ENCODE measurements at regions not wholly inside any gene's neighbourhood (a gene's known extent, or its start where the extent isn't known, plus 50 kb on each side); places are given as distances from the start of the nearest gene placed in this dataset.
A peak's percentile ranks its signal among the peaks of the same experiment; 100 is the strongest.

DNA sequence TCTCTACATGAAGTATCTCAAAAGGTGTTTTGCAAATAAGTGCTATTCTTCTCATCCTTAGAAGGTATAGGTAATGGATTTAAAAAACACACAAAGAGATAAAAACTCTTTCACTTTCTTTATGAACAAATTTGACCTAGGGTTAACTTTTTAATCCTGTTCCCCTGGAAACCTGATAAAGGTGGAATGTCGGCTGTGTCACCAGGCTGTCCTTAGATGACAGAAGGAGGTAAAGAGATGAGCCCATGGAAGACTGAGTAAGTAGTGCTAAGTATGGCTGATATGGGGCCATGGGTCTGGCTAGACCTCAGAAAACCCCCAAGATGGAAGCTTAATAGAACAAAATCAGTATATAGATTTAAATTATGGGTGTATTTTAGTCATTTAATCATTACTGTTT, 153.8 kb upstream of the LSM14A start:
- no peaks in the 10 kb centered on the region for H3K9me3 ChIP-seq
- H3K36me3 ChIP-seq, result no peaks in the 10 kb centered on the region
- no peaks in the 10 kb centered on the region for H3K27me3 ChIP-seq (replicated peaks; ENCODE audit: insufficient read depth)
- H3K4me1 ChIP-seq (replicated peaks), result no peaks in the 10 kb centered on the region
- H3K27ac ChIP-seq, result no peak overlapping the region
- no peak overlapping the region for H3K4me3 ChIP-seq
- no peak for DNase-seq (ENCODE audit: low spot score)
- intact Hi-C loops (cut with DNase I), result no loop called here
- TF ChIP-seq POLR2AphosphoS5 (IDR thresholded peaks at IDR 0.05), result no peak
- 74% methylated on average over 1 of the region's 1 CpG for WGBS

DNA sequence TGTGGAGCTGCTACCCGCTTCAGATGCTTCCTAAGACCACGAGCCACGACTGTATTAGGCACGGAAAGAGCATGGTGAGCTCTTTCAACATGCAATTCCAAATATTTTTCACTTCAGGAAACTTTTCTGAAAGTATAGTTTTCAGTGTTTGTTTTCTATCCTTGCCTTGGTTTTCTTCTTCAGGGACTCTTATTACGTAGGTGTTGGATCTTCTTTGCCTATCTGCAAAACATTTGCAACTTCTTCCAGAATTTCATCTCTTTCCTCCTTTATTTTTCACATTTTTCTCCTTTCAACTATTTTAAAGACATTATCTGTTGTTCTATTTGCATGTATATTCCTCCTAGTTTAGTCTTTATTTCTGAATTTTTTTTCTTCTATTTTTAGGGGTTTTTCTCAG, 148.9 kb upstream of the LSM14A start:
- Histone ChIP-seq H3K4me1 (replicated peaks) (no peaks in the 10 kb centered on the region), H3K9me3 (no peaks in the 10 kb centered on the region), H3K4me3 (no peak overlapping the region), H3K27me3 (replicated peaks; ENCODE audit: insufficient read depth) (no peaks in the 10 kb centered on the region), H3K36me3 (no peaks in the 10 kb centered on the region), H3K27ac (no peak overlapping the region)
- TF ChIP-seq POLR2AphosphoS5 (IDR thresholded peaks at IDR 0.05) (no peak), POLR2A (IDR thresholded peaks at IDR 0.05) (no peak)
- TF ChIP-seq, protein P1, sequence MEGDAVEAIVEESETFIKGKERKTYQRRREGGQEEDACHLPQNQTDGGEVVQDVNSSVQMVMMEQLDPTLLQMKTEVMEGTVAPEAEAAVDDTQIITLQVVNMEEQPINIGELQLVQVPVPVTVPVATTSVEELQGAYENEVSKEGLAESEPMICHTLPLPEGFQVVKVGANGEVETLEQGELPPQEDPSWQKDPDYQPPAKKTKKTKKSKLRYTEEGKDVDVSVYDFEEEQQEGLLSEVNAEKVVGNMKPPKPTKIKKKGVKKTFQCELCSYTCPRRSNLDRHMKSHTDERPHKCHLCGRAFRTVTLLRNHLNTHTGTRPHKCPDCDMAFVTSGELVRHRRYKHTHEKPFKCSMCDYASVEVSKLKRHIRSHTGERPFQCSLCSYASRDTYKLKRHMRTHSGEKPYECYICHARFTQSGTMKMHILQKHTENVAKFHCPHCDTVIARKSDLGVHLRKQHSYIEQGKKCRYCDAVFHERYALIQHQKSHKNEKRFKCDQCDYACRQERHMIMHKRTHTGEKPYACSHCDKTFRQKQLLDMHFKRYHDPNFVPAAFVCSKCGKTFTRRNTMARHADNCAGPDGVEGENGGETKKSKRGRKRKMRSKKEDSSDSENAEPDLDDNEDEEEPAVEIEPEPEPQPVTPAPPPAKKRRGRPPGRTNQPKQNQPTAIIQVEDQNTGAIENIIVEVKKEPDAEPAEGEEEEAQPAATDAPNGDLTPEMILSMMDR (IDR thresholded peaks at IDR 0.05), result no peak
- DNase-seq (ENCODE audit: low spot score), result no peak
- intact Hi-C loops (cut with DNase I), result no loop called here
- 91% methylated on average over 5 of the region's 5 CpGs for WGBS

DNA sequence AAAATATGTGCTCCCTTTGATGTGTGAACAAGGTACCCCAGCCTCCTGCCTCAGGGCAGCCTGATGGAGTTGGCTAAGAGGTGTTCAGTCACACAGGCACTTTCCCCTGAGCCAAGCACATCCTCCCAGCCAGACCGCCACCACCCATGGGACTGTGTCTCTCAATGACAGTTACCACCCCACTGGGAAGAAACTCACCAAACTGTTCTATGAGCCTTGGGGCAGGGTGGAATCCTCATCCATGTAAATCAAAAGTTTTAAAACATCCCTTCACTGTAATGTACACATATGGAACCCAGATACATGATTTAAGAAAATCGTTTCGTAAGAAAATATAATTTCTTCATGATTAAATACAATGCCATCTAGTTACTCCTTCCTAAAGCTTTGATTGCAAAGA, 138.4 kb upstream of the LSM14A start:
- Histone ChIP-seq H3K27ac (no peak overlapping the region), H3K27me3 (replicated peaks; ENCODE audit: insufficient read depth) (no peaks in the 10 kb centered on the region), H3K9me3 (no peaks in the 10 kb centered on the region), H3K36me3 (no peaks in the 10 kb centered on the region), H3K4me1 (replicated peaks) (no peaks in the 10 kb centered on the region), H3K4me3 (no peak overlapping the region)
- intact Hi-C loops (cut with DNase I), result no loop called here
- TF ChIP-seq POLR2A (IDR thresholded peaks at IDR 0.05) (no peak), POLR2AphosphoS5 (IDR thresholded peaks at IDR 0.05) (no peak)
- TF ChIP-seq, protein P1 (IDR thresholded peaks at IDR 0.05), result no peak
- DNase-seq (ENCODE audit: low spot score), result no peak
- 74% methylated on average over 3 of the region's 3 CpGs for WGBS

DNA sequence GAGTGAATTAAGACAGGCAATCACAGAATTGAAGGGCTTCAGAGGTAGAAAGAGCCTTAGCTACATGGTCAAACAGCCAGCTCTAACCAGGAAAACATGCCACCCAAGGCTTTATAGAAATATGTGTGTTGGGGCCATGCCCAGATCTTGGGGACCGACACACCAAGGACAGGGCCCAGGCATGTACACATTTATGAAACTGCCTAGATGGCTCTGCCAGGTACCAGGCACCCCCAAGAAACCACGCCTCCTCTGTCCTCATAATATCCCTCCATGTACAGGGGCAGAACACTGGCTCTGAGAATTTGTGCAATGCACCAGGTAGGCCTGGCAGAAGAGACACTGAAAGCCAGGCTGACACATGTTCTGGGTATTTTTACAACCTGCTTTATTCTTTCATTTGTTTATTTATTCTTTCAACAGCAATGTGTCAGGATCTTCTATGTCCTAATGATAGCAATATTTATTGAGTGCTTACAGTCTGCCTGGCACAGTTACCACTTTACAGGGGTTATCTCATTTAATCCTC, 137.9 kb upstream of the LSM14A start:
- WGBS, result 49% methylated on average over 2 of the region's 2 CpGs
- Histone ChIP-seq H3K27me3 (replicated peaks; ENCODE audit: insufficient read depth) (no peaks in the 10 kb centered on the region), H3K4me1 (replicated peaks) (no peaks in the 10 kb centered on the region), H3K36me3 (no peaks in the 10 kb centered on the region), H3K4me3 (no peak overlapping the region), H3K27ac (peak overlapping the region; percentile 6 to 49), H3K9me3 (no peaks in the 10 kb centered on the region)
- intact Hi-C loops (cut with DNase I), result no loop called here
- TF ChIP-seq POLR2A (IDR thresholded peaks at IDR 0.05) (no peak), POLR2AphosphoS5 (IDR thresholded peaks at IDR 0.05) (peak; percentile 83)
- peak; percentile 93 for DNase-seq (ENCODE audit: low spot score)

DNA sequence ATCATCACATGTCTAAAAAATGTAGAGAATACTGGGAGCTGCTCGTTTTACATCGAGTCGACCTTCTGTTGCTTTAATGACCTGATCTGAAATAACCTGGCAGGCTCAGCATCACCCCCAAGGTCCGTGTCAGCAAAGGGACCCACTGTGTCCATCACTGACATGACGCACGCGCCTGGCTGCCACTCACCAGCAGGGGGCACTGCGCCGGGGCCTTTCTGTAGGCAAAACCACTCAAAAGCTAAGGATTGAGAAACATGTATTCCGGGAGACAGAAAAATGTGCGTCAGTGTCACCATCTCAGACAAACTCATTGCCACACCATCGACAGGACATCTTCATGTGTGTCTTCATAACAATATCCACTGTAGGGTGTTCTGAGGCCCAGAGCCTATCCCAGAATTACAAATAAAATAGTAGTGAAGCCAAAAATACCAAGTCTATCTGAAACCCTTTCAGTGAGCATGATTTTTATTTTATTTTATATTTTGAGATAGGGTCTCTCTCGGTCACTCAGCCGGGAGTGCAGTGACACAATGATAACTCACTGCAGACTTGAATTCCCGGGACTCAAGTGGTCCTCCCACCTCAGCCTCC, 130.3 kb upstream of the LSM14A start:
- no peak overlapping the region for H3K4me3 ChIP-seq
- H3K36me3 ChIP-seq, result no peaks in the 10 kb centered on the region
- no peak overlapping the region for H3K27ac ChIP-seq
- 29% methylated on average over 15 of the region's 15 CpGs for WGBS
- H3K9me3 ChIP-seq, result no peaks in the 10 kb centered on the region
- TF ChIP-seq POLR2AphosphoS5 (IDR thresholded peaks at IDR 0.05), result no peak
- TF ChIP-seq, protein P1 (IDR thresholded peaks at IDR 0.05), result peak in 3 of 4 experiments; percentile 34 to 52 (median 48)
- intact Hi-C loops (cut with DNase I), result loop anchor here (5.0 kb wide), 1 partner anchor 105 kb away; no protein-coding TSS in a partner anchor
- no peaks in the 10 kb centered on the region for H3K27me3 ChIP-seq (replicated peaks; ENCODE audit: insufficient read depth)
- H3K4me1 ChIP-seq (replicated peaks), result no peaks in the 10 kb centered on the region
- DNase-seq (ENCODE audit: low spot score), result no peak

DNA sequence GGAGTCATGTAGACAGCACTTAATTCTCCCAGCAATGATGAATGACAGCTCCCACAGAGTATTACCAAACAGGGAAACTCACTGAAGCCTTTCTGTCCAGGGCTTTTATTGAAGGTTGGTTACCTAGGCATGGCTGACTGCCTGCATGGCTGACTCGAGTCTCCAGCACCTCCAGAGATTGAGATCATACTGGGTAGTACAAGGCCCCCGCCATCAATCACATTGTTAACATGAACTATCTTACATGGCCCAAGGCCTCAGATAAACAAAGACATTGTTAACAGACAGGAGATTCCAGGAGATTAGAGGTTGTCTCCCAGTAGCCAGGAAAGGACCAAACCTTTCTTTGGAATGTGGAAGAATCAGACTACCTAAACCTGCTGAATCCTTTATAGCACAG, 128.3 kb upstream of the LSM14A start:
- no peak for TF ChIP-seq POLR2AphosphoS5 (IDR thresholded peaks at IDR 0.05)
- no peak for TF ChIP-seq POLR2A (IDR thresholded peaks at IDR 0.05)
- TF ChIP-seq, protein P1 (IDR thresholded peaks at IDR 0.05), result no peak
- 29% methylated on average over 2 of the region's 2 CpGs for WGBS
- Histone ChIP-seq H3K9me3 (no peaks in the 10 kb centered on the region), H3K4me1 (replicated peaks) (no peaks in the 10 kb centered on the region), H3K27me3 (replicated peaks; ENCODE audit: insufficient read depth) (no peaks in the 10 kb centered on the region), H3K27ac (no peak overlapping the region), H3K4me3 (no peak overlapping the region), H3K36me3 (no peaks in the 10 kb centered on the region)
- intact Hi-C loops (cut with DNase I), result loop anchor here (5.0 kb wide), 1 partner anchor 103 kb away; no protein-coding TSS in a partner anchor
- no peak for DNase-seq (ENCODE audit: low spot score)

Data from prostate gland (tissue), 2 donors.